Esophagus muscularis mucosa (tissue), 4 donors: ENCODE measurements at regions not wholly inside any gene's neighbourhood (a gene's known extent, or its start where the extent isn't known, plus 50 kb on each side); places are given as distances from the start of the nearest gene placed in this dataset.

Experiments used
- DNase-seq: peaks from one replicate; pipeline ENCODE4 v3.0.0-alpha.2; 2017; ENCODE audit errors: extremely low spot score
- H3K27ac ChIP-seq, 4 donors: fragments of 200-600 bp; sonication (generic); replicated peaks in 1 of 4; 1 replicate in 3 of 4; 2 replicates in 1 of 4; pipeline ENCODE4 v1.5.1; 2016 to 2019; ENCODE audit warnings: mild to moderate bottlenecking in 1 of 4
- H3K27me3 ChIP-seq, 4 donors: fragments of 200-600 bp; sonication (generic); one replicate each; pipeline versions ENCODE4 v1.5.1 to v1.6.0; 2016 to 2019
- H3K36me3 ChIP-seq, 4 donors: fragments of 200-600 bp; sonication (generic); one replicate each; pipeline ENCODE4 v1.5.1; 2016 to 2019
- H3K4me1 ChIP-seq, 4 donors: fragments of 200-600 bp; sonication (generic); one replicate each; pipeline ENCODE4 v1.5.1; 2016 to 2019
- H3K4me3 ChIP-seq, 4 donors: fragments of 200-600 bp; sonication (generic); 1 replicate in 2 of 4; 2 replicates in 2 of 4; pipeline ENCODE4 v1.5.1; 2016 to 2019; ENCODE audit warnings: mild to moderate bottlenecking in 4 of 4, moderate library complexity in 1 of 4
- H3K9me3 ChIP-seq, 4 donors: fragments of 200-600 bp; sonication (generic); 1 replicate in 3 of 4; 2 replicates in 1 of 4; pipeline ENCODE4 v1.5.1; 2016 to 2019
- EP300 ChIP-seq: sonication (generic); formaldehyde crosslinking; IDR thresholded peaks from one replicate; pipeline ENCODE4 v1.6.1; 2017; ENCODE audit warnings: antibody characterized with exemption
- POLR2A ChIP-seq: fragments of 450-650 bp; IDR thresholded peaks from one replicate; pipeline ENCODE4 v1.6.1; 2017; ENCODE audit warnings: antibody characterized with exemption, moderate library complexity, mild to moderate bottlenecking, low read depth
- POLR2AphosphoS5 ChIP-seq, 2 donors: sonication (generic); formaldehyde crosslinking; IDR thresholded peaks; one replicate each; pipeline ENCODE4 v1.6.1; 2017; ENCODE audit warnings: antibody characterized with exemption in 2 of 2
- WGBS: methylation state at CpG from one replicate; pipeline ENCODE4 v1.1.5; 2018; 5-methylcytosine and 5-hydroxymethylcytosine counted together
- intact Hi-C: fragments of 100-400 bp; cut with DNase I; formaldehyde crosslinking; loops from one replicate; pipeline ENCODE4 v1.15.1; 2023
- TF ChIP-seq, protein P1 (sequence below), 3 experiments: fragments of 200-600 bp in 2 of 3; fragments of 450-650 bp in 1 of 3; sonication (generic) in 2 of 3; IDR thresholded peaks; one replicate each; pipeline ENCODE4 v1.5.1; 2017 to 2019; ENCODE audit warnings: antibody characterized with exemption in 3 of 3, mild to moderate bottlenecking in 2 of 3, moderate library complexity in 1 of 3

DNA sequence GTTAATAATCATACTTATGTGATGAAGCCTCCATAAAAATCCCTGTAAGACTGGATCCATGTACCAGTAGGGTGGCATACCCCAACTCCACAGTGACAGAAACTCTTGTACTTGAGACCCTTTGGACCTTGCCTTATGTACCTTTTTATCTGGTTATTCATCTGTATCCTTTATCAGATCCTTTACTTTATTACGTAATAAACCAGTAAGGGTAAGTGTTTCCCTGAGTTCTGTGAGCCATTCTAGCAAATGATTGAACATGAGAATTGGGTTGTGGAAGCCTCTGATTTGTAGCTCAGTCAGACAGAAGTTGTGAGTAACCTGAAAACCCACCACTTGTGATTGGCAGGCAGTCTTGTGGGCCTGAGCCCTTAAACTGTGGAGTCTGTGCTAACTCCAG, 229.7 kb downstream of the FOXA2 start:
- H3K9me3 ChIP-seq = peaks cover 0 to 7% (median 0%) of the 10 kb centered on the region in 4 donors
- intact Hi-C loops = no loop called here
- H3K27ac ChIP-seq = no peak overlapping the region
- no peak overlapping the region for H3K4me3 ChIP-seq
- H3K27me3 ChIP-seq = peaks cover 0 to 9% (median 0%) of the 10 kb centered on the region in 4 donors
- H3K36me3 ChIP-seq = no peaks in the 10 kb centered on the region
- 85% methylated on average over 1 of the region's 1 CpG for WGBS
- no peak for TF ChIP-seq POLR2AphosphoS5 (IDR thresholded peaks at IDR 0.05)
- no peak for TF ChIP-seq POLR2A
- no peak for TF ChIP-seq EP300
- TF ChIP-seq, protein P1, sequence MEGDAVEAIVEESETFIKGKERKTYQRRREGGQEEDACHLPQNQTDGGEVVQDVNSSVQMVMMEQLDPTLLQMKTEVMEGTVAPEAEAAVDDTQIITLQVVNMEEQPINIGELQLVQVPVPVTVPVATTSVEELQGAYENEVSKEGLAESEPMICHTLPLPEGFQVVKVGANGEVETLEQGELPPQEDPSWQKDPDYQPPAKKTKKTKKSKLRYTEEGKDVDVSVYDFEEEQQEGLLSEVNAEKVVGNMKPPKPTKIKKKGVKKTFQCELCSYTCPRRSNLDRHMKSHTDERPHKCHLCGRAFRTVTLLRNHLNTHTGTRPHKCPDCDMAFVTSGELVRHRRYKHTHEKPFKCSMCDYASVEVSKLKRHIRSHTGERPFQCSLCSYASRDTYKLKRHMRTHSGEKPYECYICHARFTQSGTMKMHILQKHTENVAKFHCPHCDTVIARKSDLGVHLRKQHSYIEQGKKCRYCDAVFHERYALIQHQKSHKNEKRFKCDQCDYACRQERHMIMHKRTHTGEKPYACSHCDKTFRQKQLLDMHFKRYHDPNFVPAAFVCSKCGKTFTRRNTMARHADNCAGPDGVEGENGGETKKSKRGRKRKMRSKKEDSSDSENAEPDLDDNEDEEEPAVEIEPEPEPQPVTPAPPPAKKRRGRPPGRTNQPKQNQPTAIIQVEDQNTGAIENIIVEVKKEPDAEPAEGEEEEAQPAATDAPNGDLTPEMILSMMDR (IDR thresholded peaks at IDR 0.05) = no peak
- H3K4me1 ChIP-seq = no peaks in the 10 kb centered on the region
- peak; percentile 24 for DNase-seq

DNA sequence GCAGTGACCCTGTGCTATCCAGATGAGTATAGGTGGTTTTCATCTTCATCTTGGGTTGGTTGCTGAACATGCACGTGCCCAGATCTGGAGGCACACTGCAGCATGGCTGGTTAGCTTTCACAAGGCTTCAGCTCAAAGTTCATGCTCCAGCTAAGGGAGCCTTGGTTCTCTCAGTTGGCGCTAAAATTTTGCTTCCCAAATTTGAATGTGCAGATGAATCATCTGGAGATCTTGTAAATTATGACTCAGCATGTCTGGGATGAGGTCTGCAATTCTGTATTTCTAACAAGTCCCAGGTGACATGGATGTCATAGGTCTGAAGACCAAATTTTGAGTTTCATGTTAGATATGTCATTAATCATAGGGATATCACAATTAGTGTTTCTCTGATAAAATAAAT, 230.8 kb downstream of the FOXA2 start:
- no peak overlapping the region for H3K4me3 ChIP-seq
- no peaks in the 10 kb centered on the region for H3K36me3 ChIP-seq
- intact Hi-C loops = no loop called here
- peaks cover 0 to 11% (median 0%) of the 10 kb centered on the region in 4 donors for H3K27me3 ChIP-seq
- H3K4me1 ChIP-seq = no peaks in the 10 kb centered on the region
- TF ChIP-seq, protein P1 (IDR thresholded peaks at IDR 0.05) = no peak
- TF ChIP-seq POLR2AphosphoS5 (IDR thresholded peaks at IDR 0.05) = no peak
- no peak for TF ChIP-seq EP300
- no peak for TF ChIP-seq POLR2A
- H3K27ac ChIP-seq = no peak overlapping the region
- H3K9me3 ChIP-seq = peaks cover 0 to 7% (median 0%) of the 10 kb centered on the region in 4 donors
- DNase-seq = peak; percentile 64
- WGBS = 92% methylated on average over 2 of the region's 2 CpGs

DNA sequence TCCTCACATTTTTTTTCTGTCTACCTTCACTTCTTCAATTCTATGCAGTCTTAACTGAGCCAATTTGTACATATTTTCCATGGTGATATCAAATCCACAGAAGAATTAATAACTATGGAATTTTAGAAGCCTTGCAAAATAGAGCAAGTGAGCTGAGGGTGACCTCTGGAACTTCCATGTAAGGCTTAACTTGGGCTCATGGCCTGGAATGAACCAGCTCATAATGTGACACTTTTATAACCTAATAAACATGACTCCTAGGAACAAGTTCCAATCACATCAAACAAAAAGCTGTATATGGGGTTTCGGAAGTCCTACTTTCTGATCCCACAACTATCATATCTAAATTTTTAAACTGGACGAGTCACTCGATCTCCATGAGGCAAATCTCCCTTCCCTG, 232.4 kb downstream of the FOXA2 start:
- no peaks in the 10 kb centered on the region for H3K36me3 ChIP-seq
- H3K4me1 ChIP-seq = no peaks in the 10 kb centered on the region
- H3K4me3 ChIP-seq = no peak overlapping the region
- TF ChIP-seq, protein P1 (IDR thresholded peaks at IDR 0.05) = no peak
- peaks cover 0 to 7% (median 0%) of the 10 kb centered on the region in 4 donors for H3K9me3 ChIP-seq
- no peak overlapping the region for H3K27ac ChIP-seq
- H3K27me3 ChIP-seq = peaks cover 0 to 20% (median 0%) of the 10 kb centered on the region in 4 donors
- intact Hi-C loops = no loop called here
- WGBS = 75% methylated on average over 3 of the region's 3 CpGs
- DNase-seq = peak; percentile 45

DNA sequence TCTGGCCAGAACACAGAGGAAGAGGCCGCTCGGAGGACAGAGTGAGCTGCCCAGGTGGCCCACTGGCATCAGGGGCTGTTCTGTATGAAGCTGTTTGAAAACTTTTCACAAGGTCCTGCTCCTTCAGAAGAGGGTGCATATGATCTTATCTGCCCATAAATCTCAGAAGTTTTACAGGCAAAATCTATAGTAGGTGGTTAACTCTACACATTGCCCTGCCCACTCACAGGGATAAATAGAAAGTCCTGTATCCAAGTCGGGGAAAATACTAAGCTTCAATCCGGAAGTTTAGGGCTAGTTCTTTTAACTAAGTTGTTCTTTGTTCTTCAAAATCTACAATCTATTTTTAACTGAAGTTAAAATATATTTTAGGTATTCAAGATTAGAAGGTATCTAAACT, 233.7 kb downstream of the FOXA2 start:
- TF ChIP-seq POLR2AphosphoS5 (IDR thresholded peaks at IDR 0.05) = no peak
- TF ChIP-seq, protein P1 (IDR thresholded peaks at IDR 0.05) = no peak
- no peak for TF ChIP-seq POLR2A
- peak; percentile 62 for DNase-seq
- intact Hi-C loops = no loop called here
- peaks cover 0 to 7% (median 0%) of the 10 kb centered on the region in 4 donors for H3K9me3 ChIP-seq
- H3K4me1 ChIP-seq = no peaks in the 10 kb centered on the region
- no peak overlapping the region for H3K27ac ChIP-seq
- 91% methylated on average over 4 of the region's 4 CpGs for WGBS
- no peaks in the 10 kb centered on the region for H3K36me3 ChIP-seq
- H3K27me3 ChIP-seq = peaks cover 0 to 20% (median 0%) of the 10 kb centered on the region in 4 donors
- H3K4me3 ChIP-seq = no peak overlapping the region

DNA sequence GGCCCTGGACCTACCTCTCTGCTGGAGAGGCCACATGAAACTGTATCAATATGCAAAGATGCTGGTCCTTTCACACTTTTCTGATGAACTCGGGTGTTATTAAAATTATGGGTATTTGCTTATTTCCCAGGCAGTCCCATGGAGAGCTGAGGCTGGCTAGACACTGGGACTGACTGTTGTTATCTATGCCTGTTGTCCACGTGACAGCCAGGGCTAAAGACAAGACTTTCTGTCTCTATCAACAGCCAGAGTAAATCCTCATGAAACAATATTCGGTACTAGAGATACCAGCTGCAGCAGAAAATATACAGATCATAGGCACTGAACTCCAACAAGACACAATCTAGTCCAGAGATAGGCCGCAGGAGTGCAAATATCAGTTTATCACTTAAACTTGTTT, 236.4 kb downstream of the FOXA2 start:
- Histone ChIP-seq H3K4me3 (no peak overlapping the region), H3K27ac (no peak overlapping the region), H3K36me3 (no peaks in the 10 kb centered on the region), H3K27me3 (peaks cover 0 to 29% (median 0%) of the 10 kb centered on the region in 4 donors), H3K4me1 (no peaks in the 10 kb centered on the region), H3K9me3 (no peaks in the 10 kb centered on the region)
- intact Hi-C loops = no loop called here
- WGBS = 69% methylated on average over 4 of the region's 4 CpGs
- peak; percentile 83 for DNase-seq
- TF ChIP-seq EP300 (no peak), POLR2A (no peak)
- TF ChIP-seq, protein P1 (IDR thresholded peaks at IDR 0.05) = no peak
